Activated effector memory CD4-positive, alpha-beta T cell treated with anti-CD3 and anti-CD28 coated beads, Interleukin-2, amount 50 U/mL, for 16 hours (primary cell): ENCODE measurements at regions not wholly inside any gene's neighbourhood (a gene's known extent, or its start where the extent isn't known, plus 50 kb on each side); places are given as distances from the start of the nearest gene placed in this dataset.
"Not testable (repeated sequence)": the region's sequence is repeated elsewhere in the genome, so short reads cannot be mapped to it uniquely, and the experiment has no call there.

Source experiments
- DNase-seq: peaks from one replicate; pipeline ENCODE4 v3.0.0-alpha.2; 2020

DNA sequence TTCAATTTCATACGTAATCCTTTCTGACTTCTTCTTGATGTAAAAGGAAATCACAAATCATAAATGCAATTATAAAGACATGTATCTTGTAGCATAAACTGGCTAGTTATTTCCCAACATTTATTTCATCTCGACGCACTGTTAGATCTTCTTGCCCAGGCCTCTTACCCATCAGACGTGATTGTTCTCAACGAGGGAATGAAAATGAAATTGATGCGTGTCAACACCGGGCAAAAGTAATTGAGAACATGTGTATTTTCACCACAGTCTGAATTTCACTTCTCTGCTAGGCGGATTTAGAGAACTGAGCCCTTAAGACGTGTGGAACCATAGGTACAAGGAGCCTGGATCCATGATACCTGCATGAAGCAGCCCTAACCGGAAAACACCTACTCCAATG lies 519.7 kb downstream of the KCNT2 start:
- no peak for DNase-seq

DNA sequence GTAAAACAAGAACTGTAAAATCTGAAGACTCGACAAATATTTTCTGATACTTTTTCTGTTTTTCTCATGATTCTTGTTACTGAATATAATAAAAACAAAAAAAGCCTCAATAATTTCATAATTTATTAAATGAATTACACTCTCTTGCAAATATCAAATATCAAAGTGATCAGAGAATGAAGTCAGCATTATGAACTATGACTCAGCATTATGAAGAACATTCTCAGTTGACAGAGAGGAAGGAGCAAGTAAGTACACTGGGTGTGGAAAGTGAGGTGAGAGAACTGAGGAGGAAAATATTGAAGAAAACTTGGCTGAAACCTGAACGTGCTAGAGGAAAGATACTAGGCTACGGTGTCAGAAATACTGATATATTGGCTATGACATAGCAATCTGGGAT lies 529.5 kb downstream of the KCNT2 start:
- DNase-seq = no peak

GRCh38 chr1:196075621-196076020 lies 532.6 kb downstream of the KCNT2 start:
- DNase-seq = no peak

DNA sequence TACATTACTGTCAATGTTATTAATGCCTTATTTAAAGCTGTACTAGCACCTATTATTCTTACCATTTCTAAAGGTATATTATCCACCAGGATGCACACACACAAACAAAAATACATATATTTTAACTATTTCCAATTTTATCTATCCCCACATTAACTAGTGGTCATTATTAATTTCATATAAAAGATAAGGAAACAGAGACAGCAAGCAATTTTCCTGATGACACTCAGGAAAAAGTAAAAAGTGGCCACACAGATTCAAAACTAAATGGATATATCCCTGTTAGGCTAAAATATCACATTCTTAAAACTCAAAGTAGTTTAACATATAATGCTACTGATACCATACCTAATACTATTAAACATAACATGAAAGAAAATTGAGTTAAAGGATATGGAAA lies 534.1 kb downstream of the KCNT2 start:
- no peak for DNase-seq

GRCh38 chr1:196071447-196071846 lies 536.8 kb downstream of the KCNT2 start:
- no peak for DNase-seq

DNA sequence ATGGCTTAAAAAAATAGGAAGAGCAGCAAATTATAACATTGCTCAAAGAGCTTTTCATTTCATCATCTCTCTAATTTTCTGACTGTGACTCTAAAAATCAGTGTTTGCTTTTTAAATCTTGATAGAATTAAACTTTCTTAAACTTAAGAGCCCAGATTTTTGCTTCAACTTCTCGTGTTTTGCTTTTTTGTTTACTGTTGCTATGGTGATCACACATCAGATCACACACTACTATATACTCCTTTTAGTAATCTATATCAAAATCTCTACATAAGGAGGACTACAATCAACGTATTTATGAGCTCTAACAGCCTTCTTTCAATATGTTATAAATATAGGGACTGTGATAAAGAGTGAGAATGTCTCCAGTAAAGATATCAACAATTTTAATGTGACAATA lies 537.3 kb downstream of the KCNT2 start:
- DNase-seq = no peak

- no peak for DNase-seq
These were observed 544.3 kb downstream of the KCNT2 start for GRCh38 chr1:196063952-196064351.

GRCh38 chr1:196063294-196063693 lies 544.9 kb downstream of the KCNT2 start:
- DNase-seq = no peak

DNA sequence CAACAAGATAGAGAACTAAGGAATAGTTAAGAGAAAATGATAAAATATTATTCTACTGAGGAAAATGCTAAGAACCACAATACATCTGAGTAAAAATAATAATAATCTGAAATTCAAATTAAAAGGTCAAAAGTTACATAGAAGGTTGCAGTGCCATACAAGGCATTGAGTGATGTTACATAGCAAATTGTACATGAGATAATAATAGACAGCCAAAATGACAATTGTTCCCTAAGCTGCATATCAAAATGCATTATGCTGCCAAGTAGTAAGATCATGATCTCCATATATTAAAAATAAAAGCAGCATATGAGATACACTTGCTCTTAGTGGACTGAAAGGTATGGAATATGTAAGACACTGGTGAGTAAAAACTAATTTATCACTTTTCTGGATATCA lies 547.7 kb downstream of the KCNT2 start:
- DNase-seq = no peak

- DNase-seq = no peak
These were observed 549.0 kb downstream of the KCNT2 start for GRCh38 chr1:196059210-196059609.

GRCh38 chr1:196056966-196057365 lies 551.3 kb downstream of the KCNT2 start:
- no peak for DNase-seq

DNA sequence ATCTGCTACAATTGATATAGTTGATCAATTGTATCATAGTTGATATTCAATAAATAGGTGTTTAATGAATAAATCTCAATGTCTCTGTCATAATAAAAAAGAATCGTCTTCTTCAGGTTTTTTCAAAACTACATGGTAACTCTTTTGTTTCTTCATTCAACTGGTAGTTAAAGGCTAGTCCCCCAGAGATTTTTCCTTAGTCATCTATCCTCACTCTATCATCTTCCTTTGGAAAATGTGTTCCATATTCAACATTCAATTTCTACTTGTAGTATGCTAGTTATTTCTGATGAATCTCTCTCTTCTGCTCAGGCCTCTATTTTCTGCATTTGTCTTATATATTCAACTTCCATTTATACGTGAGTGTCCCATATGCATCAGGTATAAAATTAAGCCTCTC lies 558.8 kb downstream of the KCNT2 start:
- no peak for DNase-seq

DNA sequence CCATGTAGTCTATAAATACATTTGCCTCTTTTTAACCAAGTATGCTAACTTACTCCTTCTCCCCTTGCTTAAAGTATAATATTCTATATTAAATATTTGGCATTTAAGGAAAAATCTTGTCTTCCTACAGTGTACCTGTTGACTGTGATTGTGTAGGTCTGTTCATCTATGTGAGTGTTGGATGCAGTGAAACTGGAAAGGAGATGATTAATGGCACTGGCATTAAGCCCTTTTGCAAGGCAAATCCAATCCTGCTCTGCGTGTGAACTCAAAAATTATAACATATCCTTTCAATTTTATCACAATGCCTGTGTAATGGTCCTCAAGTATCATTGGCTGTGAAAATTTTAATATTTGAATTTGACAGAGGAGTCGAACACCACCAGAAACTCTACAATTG lies 565.0 kb downstream of the KCNT2 start:
- DNase-seq = no peak

DNA sequence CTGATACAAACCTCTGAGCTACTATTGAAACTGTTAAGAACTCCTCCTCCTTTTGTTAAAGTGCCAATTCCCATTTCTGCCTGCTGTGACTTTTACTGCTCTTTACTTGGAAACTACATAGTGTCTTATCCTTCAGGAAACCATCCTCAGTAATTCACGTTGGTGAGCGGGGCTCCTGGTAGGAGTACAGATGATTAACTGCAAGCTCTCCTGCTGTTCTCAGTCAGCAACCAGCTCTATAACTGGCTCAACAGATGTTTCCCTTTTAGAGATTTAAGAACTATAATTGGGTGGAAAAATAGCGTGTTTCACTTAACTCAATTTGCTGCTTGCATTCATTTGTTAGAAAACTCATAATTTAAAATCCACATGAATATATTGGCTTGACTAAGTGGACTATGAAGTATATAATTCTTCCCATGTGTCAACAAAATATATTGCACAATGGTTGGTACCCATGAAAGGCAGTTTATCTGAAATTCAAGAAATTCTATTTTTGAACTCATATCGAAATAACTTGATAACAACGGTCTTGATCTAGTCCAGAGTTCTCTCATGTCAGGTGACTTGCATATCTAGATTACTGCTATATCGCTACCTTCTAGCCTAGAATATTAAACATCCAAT lies 574.0 kb downstream of the KCNT2 start:
- DNase-seq = no peak

DNA sequence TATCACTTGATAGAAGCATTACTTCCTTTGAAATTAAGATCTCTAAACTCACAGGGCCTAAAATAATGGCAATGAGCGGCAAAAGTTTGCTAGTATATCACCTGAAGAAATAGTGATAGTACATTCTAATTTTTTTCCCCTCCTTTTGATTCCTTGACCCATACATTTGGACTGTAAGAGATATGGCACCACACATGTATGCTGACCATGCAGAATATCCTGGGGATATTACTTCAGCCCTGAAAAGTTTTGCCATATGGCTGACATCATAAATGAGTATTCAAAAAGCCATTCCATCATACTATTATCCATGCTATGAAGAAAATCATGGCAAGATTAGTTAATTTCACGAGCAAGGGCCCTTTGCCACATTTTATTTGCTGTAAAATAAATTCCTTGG lies 576.9 kb downstream of the KCNT2 start:
- DNase-seq = not testable (repeated sequence)

- DNase-seq = no peak
These were observed 577.8 kb downstream of the KCNT2 start for GRCh38 chr1:196030455-196030854.

DNA sequence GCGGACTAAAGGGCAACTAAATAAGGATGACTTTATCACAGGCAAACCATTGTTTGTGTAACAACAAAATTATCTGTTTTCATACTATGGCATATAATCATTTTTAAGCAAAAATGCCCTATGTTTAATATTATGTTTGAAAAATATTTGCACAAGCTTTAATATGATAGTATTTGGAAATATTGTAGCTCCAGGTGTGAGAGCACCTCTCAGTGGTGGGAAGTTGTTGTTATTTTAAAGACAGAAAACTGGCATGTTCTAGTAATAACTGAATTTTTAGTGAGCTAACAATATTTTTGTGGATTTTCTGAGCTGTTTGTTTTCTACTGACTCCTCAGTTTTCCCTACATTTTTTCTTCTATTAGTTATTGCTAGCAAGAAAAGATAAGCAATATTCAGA lies 578.8 kb downstream of the KCNT2 start:
- no peak for DNase-seq

GRCh38 chr1:196027127-196027526 lies 581.1 kb downstream of the KCNT2 start:
- no peak for DNase-seq

DNA sequence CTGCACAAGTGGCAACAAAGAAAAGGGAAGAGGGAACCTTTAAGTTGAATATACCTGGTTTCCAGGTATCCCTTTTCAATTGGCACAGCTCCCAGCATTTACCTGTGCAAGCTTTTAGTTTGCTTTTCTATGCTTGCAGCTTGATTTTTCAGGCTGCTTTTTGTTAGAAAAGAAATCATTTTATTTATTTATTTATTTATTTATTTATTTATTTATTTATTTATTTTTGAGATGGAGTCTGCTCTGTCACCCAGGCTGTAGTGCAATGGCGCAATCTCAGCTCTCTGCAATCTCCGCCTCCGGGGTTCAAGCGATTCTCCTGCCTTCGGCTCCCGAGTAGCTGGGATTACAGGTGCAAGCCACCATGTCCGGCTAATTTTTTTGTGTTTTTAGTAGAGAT lies 587.1 kb downstream of the KCNT2 start:
- DNase-seq = not testable (repeated sequence)

DNA sequence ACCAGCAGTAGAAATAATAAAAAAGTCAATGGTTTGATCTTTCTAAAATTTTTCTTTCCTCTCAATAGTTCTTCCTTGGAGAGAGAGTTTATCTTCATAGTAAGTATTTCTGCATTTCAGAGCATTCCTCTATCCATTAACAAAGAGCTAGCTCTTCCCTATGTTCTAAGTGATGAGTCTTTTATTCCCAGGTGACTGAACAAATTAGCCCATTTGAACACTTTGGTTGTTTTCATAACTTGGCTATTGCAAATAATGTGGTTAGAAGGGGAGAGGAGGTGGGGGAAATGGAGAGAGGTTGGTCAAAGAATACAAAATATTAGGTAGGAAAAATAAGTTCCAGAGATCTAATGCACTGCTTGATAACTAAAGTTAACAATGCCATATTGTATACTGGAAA lies 598.9 kb downstream of the KCNT2 start:
- no peak for DNase-seq

DNA sequence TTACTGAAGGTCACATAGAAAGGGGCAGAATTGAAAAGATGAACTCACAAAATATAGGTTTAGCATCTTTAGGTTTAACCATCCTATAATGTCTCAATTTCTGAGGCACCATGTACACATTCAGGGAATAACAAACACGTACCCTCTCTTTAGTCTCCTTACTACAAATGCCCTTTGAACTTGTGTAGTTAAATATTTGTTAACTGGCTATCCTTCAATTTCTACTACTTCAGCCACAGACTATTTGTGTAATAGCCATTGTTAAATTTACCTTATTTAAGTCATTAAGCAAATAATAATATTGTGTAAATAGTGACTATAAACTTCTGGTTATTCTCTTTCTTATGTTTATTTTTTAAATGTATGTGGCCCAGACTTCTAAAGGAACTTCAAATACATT lies 600.5 kb downstream of the KCNT2 start:
- DNase-seq = no peak

DNA sequence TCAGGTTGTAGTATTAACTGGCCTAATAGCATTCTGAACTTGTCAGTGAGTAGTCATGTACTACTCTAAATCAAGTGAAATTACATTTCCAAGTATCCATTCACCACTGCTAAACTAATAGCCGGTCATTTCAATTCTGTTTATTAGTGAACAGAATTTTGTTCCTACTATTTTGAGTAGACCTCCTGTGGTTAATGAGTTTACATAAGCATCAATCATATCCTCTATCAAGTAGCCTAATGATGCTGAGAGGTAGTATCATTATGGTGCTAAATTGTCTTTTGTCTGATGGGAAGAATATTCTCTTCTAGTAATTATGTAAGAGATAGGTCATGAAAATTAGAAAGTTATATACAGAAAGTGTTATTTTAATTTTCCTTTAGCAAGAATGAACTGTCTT lies 602.8 kb downstream of the KCNT2 start:
- no peak for DNase-seq

DNA sequence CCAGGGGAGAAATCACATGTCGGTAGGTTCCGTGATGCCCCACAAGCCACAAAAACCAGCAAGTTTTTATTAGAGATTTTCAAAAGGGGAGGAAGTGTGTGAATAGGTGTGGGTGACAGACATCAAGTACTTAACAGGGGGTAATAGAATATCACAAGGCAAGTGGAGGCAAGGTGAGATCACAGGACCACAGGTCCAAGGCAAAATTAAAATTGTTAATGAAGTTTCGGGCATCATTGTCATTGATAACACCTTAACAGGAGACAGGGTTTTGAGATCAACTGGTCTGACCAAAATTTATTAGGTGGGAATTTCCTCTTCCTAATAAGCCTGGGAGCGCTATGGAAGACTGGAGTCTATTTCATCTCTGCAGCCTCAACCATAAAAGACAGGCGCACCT lies 603.9 kb downstream of the KCNT2 start:
- not testable (repeated sequence) for DNase-seq

DNA sequence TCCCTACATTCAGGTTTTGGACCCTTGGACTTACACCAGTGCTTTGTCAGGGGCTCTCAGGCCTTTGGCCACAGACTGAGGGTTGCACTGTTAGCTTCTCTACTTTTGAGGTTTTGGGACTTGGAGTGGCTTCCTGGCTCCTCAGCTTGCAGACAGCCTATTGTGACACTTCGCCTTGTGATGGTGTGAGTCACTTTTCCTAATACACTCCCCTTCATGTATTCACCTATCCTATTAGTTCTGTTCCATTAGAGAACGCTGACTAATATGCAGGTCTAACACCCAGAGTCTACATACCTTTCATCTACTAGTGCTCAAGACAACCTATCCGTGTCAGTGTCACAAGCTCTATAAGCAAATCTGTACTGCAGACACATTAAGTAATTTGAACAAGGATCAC lies 605.3 kb downstream of the KCNT2 start:
- DNase-seq = no peak

DNA sequence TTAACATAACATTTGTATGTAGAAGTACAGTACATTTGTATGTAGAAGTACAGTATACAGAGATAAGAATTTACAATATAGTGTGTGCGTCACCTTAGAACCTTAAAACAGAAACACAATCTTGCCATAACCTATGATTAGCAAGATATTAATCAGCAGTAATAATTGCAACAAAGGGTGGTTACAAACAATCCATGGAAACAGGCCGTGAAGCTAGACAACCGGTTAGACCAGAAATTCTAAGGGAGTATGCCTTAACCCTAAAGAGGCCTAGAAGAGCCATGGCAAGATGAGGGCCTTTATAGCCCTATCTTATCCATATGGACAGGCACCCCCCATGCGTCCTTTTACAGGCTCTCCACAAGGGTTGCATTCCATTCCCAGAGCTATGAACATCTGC lies 605.9 kb downstream of the KCNT2 start:
- not testable (repeated sequence) for DNase-seq

DNA sequence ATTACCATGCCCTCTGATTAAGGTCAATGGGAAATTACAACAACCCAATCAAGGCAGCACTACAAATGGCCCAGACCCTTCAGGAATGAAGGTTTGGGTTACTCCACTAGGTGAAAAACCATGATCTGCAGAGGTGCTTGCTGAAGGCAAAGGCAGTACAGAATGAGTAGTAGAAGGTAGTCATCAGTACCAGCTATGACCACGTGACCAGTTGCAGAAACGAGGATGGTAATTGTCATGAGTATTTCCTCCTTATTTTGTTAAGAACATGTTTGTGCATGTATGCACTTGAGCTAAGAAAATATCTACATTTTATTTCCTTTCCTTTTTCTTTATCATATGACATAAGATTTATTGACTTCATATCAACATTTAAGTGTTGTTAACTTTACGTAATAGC lies 607.1 kb downstream of the KCNT2 start:
- no peak for DNase-seq
